ENCODE measurements at regions not wholly inside any gene's neighbourhood (a gene's known extent, or its start where the extent isn't known, plus 50 kb on each side); places are given as distances from the start of the nearest gene placed in this dataset.

DNA sequence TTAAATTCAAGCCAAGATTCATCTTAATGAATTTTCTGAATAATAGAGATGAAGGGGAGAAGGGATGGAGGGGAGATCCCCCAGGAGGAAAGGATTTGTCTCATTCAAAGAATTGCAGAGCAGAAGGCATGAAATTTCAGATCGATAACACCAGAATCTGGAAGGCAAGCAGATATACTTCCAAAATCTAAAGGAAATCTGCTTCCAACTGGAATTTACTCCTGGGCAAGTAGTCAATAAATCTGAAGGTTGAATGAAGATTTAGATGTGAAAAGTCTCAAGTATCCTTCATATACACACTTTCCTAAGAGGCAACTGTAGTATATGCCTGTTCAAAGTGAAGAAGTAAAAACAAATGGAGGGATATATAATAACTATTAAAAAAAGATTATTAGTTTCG lies 1190.8 kb upstream of the CELF4 start:
- no peak for TF ChIP-seq EZH2 (IDR thresholded peaks at IDR 0.05; ENCODE audit: borderline replicate concordance, low read depth, low read length, severe bottlenecking)
- TF ChIP-seq POLR2A (IDR thresholded peaks at IDR 0.05; ENCODE audit: low read depth, low read length) = no peak
- TF ChIP-seq GATA2 (IDR thresholded peaks at IDR 0.05; ENCODE audit: insufficient read depth, insufficient read length, low read depth, low read length) = no peak
- TF ChIP-seq MYC (IDR thresholded peaks at IDR 0.05; ENCODE audit: low read depth, low read length) = no peak
- TF ChIP-seq POLR2AphosphoS5 (IDR thresholded peaks at IDR 0.05; ENCODE audit: insufficient read depth, low read depth, low read length) = no peak
- TF ChIP-seq JUN (IDR thresholded peaks at IDR 0.05; ENCODE audit: borderline replicate concordance, insufficient read depth, insufficient read length, low read depth) = no peak
- no peak for TF ChIP-seq FOS (IDR thresholded peaks at IDR 0.05; ENCODE audit: borderline replicate concordance, insufficient read depth, low read length)
- TF ChIP-seq, protein P1, sequence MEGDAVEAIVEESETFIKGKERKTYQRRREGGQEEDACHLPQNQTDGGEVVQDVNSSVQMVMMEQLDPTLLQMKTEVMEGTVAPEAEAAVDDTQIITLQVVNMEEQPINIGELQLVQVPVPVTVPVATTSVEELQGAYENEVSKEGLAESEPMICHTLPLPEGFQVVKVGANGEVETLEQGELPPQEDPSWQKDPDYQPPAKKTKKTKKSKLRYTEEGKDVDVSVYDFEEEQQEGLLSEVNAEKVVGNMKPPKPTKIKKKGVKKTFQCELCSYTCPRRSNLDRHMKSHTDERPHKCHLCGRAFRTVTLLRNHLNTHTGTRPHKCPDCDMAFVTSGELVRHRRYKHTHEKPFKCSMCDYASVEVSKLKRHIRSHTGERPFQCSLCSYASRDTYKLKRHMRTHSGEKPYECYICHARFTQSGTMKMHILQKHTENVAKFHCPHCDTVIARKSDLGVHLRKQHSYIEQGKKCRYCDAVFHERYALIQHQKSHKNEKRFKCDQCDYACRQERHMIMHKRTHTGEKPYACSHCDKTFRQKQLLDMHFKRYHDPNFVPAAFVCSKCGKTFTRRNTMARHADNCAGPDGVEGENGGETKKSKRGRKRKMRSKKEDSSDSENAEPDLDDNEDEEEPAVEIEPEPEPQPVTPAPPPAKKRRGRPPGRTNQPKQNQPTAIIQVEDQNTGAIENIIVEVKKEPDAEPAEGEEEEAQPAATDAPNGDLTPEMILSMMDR (IDR thresholded peaks at IDR 0.05; ENCODE audit: extremely low read depth in 1 of 2, insufficient read depth in 1 of 2, low read depth in 1 of 2, low read length in 2 of 2) = no peak
- TF ChIP-seq, protein P2, sequence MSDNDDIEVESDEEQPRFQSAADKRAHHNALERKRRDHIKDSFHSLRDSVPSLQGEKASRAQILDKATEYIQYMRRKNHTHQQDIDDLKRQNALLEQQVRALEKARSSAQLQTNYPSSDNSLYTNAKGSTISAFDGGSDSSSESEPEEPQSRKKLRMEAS (IDR thresholded peaks at IDR 0.05; ENCODE audit: insufficient read depth, insufficient read length) = no peak
- dilution Hi-C loops (cut with MboI; ENCODE audit: extremely low pct_ligation_motif_present, low sequenced_read_pairs) = no loop called here

More for the DNA sequence above, 1190.8 kb upstream of the CELF4 start:
- H3K79me2 ChIP-seq (ENCODE audit: control insufficient read depth, insufficient read depth, low read length) = no peaks in the 10 kb centered on the region
- H3K27ac ChIP-seq (ENCODE audit: insufficient read depth, low read depth, low read length) = no peak overlapping the region
- intact Hi-C loops (cut with micrococcal nuclease) = no loop called here
- no peaks in the 10 kb centered on the region for H4K20me1 ChIP-seq (replicated peaks; ENCODE audit: control insufficient read depth, extremely low read depth, insufficient read depth, low read length)
- DNase-seq (ENCODE audit: low read depth, low spot score) = no peak
- H3K4me2 ChIP-seq (ENCODE audit: insufficient read depth, low read length) = no peak overlapping the region
- H3K4me1 ChIP-seq (ENCODE audit: control insufficient read depth, extremely low read depth, insufficient read depth, low read length) = no peaks in the 10 kb centered on the region
- ChIA-PET CTCF (no interaction called here), POLR2A (no interaction called here)
- no peaks in the 10 kb centered on the region for H3K27me3 ChIP-seq (ENCODE audit: control insufficient read depth in 2 of 2, insufficient read depth in 2 of 2, low read length in 2 of 2)
- no peak overlapping the region for H2AFZ ChIP-seq (ENCODE audit: low read depth, low read length)
- H3K4me3 ChIP-seq (replicated peaks in 1 of 3; ENCODE audit: insufficient read depth in 1 of 3, low read depth in 1 of 3, low read length in 3 of 3) = no peak overlapping the region
- BruUV-seq (replicated peaks) = no TSS peak
- H3K9me1 ChIP-seq (replicated peaks; ENCODE audit: control insufficient read depth, extremely low read depth, insufficient read depth, low read length) = no peaks in the 10 kb centered on the region
- no peak for FAIRE-seq
- no peak overlapping the region for H3K9ac ChIP-seq (replicated peaks; ENCODE audit: extremely low read depth, insufficient read depth, low read length)
- H3K36me3 ChIP-seq (ENCODE audit: control insufficient read depth in 2 of 2, extremely low read depth in 1 of 2, insufficient read depth in 2 of 2, low read length in 2 of 2) = no peaks in the 10 kb centered on the region
- H3K9me3 ChIP-seq (replicated peaks; ENCODE audit: control insufficient read depth, insufficient read depth, low read length) = peaks cover 1% of the 10 kb centered on the region

Measured in endothelial cell of umbilical vein (primary cell).